ENCODE measurements at regions not wholly inside any gene's neighbourhood (a gene's known extent, or its start where the extent isn't known, plus 50 kb on each side); places are given as distances from the start of the nearest gene placed in this dataset.

- TF ChIP-seq JUND (IDR thresholded peaks at IDR 0.05; ENCODE audit: low read depth), result no peak
- in situ Hi-C loops (cut with HindIII; ENCODE audit: low pct_unique_long_range_greater_than_20kb, low sequenced_read_pairs), result no loop called here
These were observed 73.8 kb upstream of the GATA5 start for GRCh38 chr20:62549499-62550086.

DNA sequence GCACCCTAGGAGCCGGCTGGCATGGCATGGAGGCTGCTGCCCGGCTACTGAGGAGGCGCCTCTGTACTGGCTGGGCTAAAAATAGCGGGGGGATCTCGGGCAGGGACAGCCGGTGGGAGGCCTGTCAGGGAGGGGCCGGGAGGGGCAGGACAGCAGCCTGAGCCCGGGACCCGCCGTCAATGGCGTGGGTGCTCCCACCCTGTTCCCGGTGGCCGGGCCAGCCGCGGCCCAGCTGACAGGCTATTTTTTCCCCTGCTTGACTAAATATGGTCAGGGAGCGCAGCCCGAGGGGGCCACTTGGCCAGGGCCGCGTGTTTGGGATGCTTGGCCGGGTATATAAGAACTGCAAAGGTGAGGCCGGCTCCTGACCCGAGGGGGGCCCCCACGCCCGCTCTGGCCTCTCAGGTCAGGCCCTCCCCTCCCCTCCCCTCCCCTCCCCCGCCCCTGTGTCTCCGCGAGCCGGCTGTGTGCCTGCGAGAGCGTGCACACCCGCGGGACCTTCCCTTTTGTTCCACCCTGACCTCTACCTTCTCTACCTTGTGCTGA, 74.4 kb upstream of the GATA5 start:
- no peak for TF ChIP-seq JUND (IDR thresholded peaks at IDR 0.05; ENCODE audit: low read depth)
- in situ Hi-C loops (cut with HindIII; ENCODE audit: low pct_unique_long_range_greater_than_20kb, low sequenced_read_pairs), result no loop called here
- no peak for DNase-seq (ENCODE audit: low read depth in 1 of 2, low spot score in 1 of 2)

More at GRCh38 chr20:62549499-62550086, 73.8 kb upstream of the GATA5 start:
- no peak for DNase-seq (ENCODE audit: low read depth in 1 of 2, low spot score in 1 of 2)

DNA sequence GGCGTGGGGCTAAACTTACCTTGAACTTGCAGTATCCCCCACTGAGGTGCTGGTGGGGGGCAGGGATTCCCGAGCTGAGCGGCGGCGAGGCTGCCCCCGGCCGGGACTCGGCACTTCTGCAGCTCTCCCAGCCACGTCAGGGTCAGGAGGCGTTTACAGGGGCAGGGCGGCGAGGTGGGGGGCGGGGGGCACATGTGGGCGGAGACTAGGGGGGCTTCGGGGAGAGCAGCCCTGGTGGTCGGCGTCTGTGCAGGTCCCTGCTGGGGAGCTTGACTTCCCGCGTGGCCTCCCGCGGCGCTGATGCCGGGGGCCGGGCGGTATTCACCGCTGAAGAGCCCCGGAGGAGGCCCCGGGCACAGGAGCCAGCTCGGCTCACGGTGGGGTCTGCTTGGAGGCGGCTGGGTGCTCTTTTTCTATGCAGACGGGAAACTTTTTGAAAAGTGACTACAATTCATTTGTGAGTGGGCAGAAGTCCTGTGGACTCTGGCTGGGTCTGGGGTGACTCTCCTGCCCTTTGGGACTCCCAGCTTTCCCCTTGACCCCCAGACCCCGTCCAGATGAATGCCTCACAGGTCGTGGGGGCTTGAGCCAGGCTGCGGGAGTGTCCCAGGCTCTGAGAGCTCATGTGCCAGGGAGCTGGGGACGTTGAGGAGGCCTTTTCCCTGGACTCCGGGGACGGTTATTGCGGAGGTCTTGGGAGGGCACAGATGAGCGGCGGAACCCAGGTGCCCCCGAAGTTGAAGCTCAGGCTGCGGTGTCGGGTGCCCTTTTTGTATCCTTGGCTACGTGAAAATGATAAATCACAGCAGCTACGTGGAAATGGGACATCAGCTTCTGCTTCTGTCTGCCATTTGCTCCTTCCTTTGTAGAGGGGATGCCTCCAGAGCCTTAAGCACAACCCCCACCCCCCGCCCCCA, 75.9 kb upstream of the GATA5 start:
- no peak for TF ChIP-seq JUND (IDR thresholded peaks at IDR 0.05; ENCODE audit: low read depth)
- in situ Hi-C loops (cut with HindIII; ENCODE audit: low pct_unique_long_range_greater_than_20kb, low sequenced_read_pairs), result no loop called here

GRCh38 chr20:62552613-62553012, 76.8 kb upstream of the GATA5 start:
- in situ Hi-C loops (cut with HindIII; ENCODE audit: low pct_unique_long_range_greater_than_20kb, low sequenced_read_pairs), result no loop called here
- no peak for TF ChIP-seq JUND (IDR thresholded peaks at IDR 0.05; ENCODE audit: low read depth)
- DNase-seq (ENCODE audit: low read depth in 1 of 2, low spot score in 1 of 2), result no peak

More for the DNA sequence above, 75.9 kb upstream of the GATA5 start:
- DNase-seq (ENCODE audit: low read depth in 1 of 2, low spot score in 1 of 2), result no peak

GRCh38 chr20:62553136-62553837, 77.5 kb upstream of the GATA5 start:
- in situ Hi-C loops (cut with HindIII; ENCODE audit: low pct_unique_long_range_greater_than_20kb, low sequenced_read_pairs), result no loop called here
- DNase-seq (ENCODE audit: low read depth in 1 of 2, low spot score in 1 of 2), result no peak
- TF ChIP-seq JUND (IDR thresholded peaks at IDR 0.05; ENCODE audit: low read depth), result no peak

- in situ Hi-C loops (cut with HindIII; ENCODE audit: low pct_unique_long_range_greater_than_20kb, low sequenced_read_pairs), result no loop called here
- no peak for TF ChIP-seq JUND (IDR thresholded peaks at IDR 0.05; ENCODE audit: low read depth)
- DNase-seq (ENCODE audit: low read depth in 1 of 2, low spot score in 1 of 2), result no peak
These were observed 78.0 kb upstream of the GATA5 start for GRCh38 chr20:62553838-62554161.

- no peak for TF ChIP-seq JUND (IDR thresholded peaks at IDR 0.05; ENCODE audit: low read depth)
- DNase-seq (ENCODE audit: low read depth in 1 of 2, low spot score in 1 of 2), result no peak
- in situ Hi-C loops (cut with HindIII; ENCODE audit: low pct_unique_long_range_greater_than_20kb, low sequenced_read_pairs), result no loop called here
These were observed 78.6 kb upstream of the GATA5 start for GRCh38 chr20:62554214-62554897.

- DNase-seq (ENCODE audit: low read depth in 1 of 2, low spot score in 1 of 2), result no peak
- no peak for TF ChIP-seq JUND (IDR thresholded peaks at IDR 0.05; ENCODE audit: low read depth)
- in situ Hi-C loops (cut with HindIII; ENCODE audit: low pct_unique_long_range_greater_than_20kb, low sequenced_read_pairs), result no loop called here
These were observed 79.3 kb upstream of the GATA5 start for GRCh38 chr20:62554898-62555641.

DNA sequence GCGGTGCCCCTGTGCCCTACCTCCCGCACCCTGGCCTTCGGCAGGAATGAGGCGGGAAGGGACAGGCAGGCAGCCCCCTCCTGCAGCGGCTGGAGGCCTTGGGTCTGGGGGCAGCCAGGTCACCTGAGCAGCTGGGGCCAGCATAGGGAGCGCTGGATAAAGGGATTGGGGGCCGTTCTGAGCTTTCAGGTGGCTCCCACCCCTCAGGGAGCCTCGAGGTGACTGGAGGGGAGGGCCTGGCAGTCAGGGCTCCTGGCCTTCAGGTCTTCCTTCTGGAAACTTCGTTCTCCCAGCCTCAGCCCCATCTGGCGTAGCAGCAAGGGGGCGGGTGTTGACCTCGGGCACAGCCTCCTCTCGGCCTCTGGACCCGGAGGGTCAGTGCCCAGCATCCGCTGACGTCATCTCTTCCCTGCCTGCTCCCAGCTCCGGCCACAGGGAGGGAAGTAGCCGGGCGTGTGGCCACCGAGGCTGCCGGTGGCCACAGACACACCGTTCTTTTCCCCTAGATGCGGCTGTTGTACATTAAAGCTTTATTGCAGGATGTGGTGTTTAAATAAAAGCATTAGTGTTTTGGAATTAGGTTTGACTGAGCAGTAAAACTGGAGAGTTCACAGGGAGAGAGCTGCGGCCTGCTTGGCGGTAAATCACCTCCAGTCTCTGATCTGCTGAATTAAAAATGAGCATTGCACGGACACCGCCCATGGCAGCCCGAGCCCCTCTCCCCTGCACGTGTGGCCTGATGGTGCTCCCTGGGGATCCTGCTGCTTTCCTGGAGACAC, 80.0 kb upstream of the GATA5 start:
- in situ Hi-C loops (cut with HindIII; ENCODE audit: low pct_unique_long_range_greater_than_20kb, low sequenced_read_pairs), result no loop called here
- DNase-seq (ENCODE audit: low read depth in 1 of 2, low spot score in 1 of 2), result no peak
- no peak for TF ChIP-seq JUND (IDR thresholded peaks at IDR 0.05; ENCODE audit: low read depth)

- in situ Hi-C loops (cut with HindIII; ENCODE audit: low pct_unique_long_range_greater_than_20kb, low sequenced_read_pairs), result no loop called here
- TF ChIP-seq JUND (IDR thresholded peaks at IDR 0.05; ENCODE audit: low read depth), result no peak
- no peak for DNase-seq (ENCODE audit: low read depth in 1 of 2, low spot score in 1 of 2)
These were observed 81.7 kb upstream of the GATA5 start for GRCh38 chr20:62557462-62557861.

DNA sequence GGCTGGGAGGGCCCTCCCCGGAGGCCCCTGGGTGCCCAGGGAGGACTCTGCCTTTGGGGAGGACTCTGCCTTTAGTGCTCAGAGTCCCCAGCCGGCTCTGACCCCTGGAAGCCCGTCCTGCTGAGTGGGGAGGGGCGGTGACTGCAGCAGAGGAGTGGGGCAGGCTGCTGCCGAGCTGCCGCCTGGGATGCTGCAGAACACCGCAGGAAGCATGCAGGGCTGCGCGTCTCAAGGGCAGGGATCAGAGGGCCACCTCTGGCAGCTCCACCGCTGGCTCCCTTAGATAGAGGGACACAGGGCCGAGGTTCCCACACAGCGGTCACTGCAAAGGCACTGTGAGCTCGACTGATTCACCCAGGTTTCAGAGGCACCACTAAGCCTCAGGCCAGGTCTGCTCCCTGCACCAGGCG, 82.2 kb upstream of the GATA5 start:
- in situ Hi-C loops (cut with HindIII; ENCODE audit: low pct_unique_long_range_greater_than_20kb, low sequenced_read_pairs), result no loop called here
- no peak for TF ChIP-seq JUND (IDR thresholded peaks at IDR 0.05; ENCODE audit: low read depth)
- no peak for DNase-seq (ENCODE audit: low read depth in 1 of 2, low spot score in 1 of 2)
